GM23248 (cell line): ENCODE measurements at regions not wholly inside any gene's neighbourhood (a gene's known extent, or its start where the extent isn't known, plus 50 kb on each side); places are given as distances from the start of the nearest gene placed in this dataset.

Source experiments
- DNase-seq: peaks from one replicate; pipeline ENCODE4 v3.0.0-alpha.2; 2015
- H2AFZ ChIP-seq: fragments of 200-600 bp; sonication (generic); 2 replicates; pipeline ENCODE4 v1.6.1; 2016; ENCODE audit warnings: antibody characterized with exemption
- H3F3A ChIP-seq: fragments of 200-600 bp; sonication (generic); 2 replicates; pipeline ENCODE4 v1.6.1; 2016; ENCODE audit warnings: mild to moderate bottlenecking, antibody characterized with exemption, mixed run types; ENCODE audit not compliant: insufficient read depth
- H3K27ac ChIP-seq: fragments of 200-600 bp; sonication (generic); 2 replicates; pipeline ENCODE4 v1.5.1; 2016; ENCODE audit warnings: mild to moderate bottlenecking
- H3K27me3 ChIP-seq: fragments of 200-600 bp; sonication (generic); replicated peaks from 2 replicates; pipeline ENCODE4 v1.6.1; 2016; ENCODE audit warnings: mild to moderate bottlenecking; ENCODE audit not compliant: insufficient read depth
- H3K36me3 ChIP-seq: fragments of 200-600 bp; sonication (generic); 2 replicates; pipeline ENCODE4 v1.6.1; 2016; ENCODE audit warnings: low read depth, mild to moderate bottlenecking
- H3K4me1 ChIP-seq: fragments of 200-600 bp; sonication (generic); 2 replicates; pipeline ENCODE4 v1.6.1; 2016; ENCODE audit warnings: mild to moderate bottlenecking; ENCODE audit not compliant: insufficient read depth
- H3K4me2 ChIP-seq: fragments of 200-600 bp; sonication (generic); one replicate; pipeline ENCODE4 v1.6.1; 2016; ENCODE audit warnings: mild to moderate bottlenecking; ENCODE audit not compliant: unreplicated experiment
- H3K4me3 ChIP-seq: fragments of 200-600 bp; sonication (generic); 2 replicates; pipeline ENCODE4 v1.5.1; 2016; ENCODE audit warnings: mild to moderate bottlenecking
- H3K79me2 ChIP-seq: fragments of 200-600 bp; sonication (generic); 2 replicates; pipeline ENCODE4 v1.6.1; 2016; ENCODE audit warnings: mild to moderate bottlenecking; ENCODE audit not compliant: insufficient read depth
- H3K9ac ChIP-seq: fragments of 200-600 bp; sonication (generic); 2 replicates; pipeline ENCODE4 v1.6.1; 2016; ENCODE audit warnings: mild to moderate bottlenecking
- H3K9me2 ChIP-seq: fragments of 200-600 bp; sonication (generic); 2 replicates; pipeline ENCODE4 v1.6.1; 2016; ENCODE audit warnings: mixed run types, mild to moderate bottlenecking, moderate library complexity; ENCODE audit not compliant: insufficient read depth
- H3K9me3 ChIP-seq: fragments of 200-600 bp; sonication (generic); one replicate; pipeline ENCODE4 v1.6.1; 2017; ENCODE audit warnings: low read depth
- H4K20me1 ChIP-seq: fragments of 200-600 bp; sonication (generic); 2 replicates; pipeline ENCODE4 v1.6.0; 2016; ENCODE audit not compliant: insufficient read depth
- EZH2 ChIP-seq: fragments of 200-600 bp; sonication (generic); IDR thresholded peaks from 2 replicates; pipeline ENCODE4 v1.6.1; 2018; ENCODE audit warnings: antibody characterized with exemption, mild to moderate bottlenecking; ENCODE audit not compliant: insufficient read depth, poor library complexity, severe bottlenecking
- EZH2phosphoT487 ChIP-seq: fragments of 200-600 bp; sonication (generic); IDR thresholded peaks from 2 replicates; pipeline ENCODE4 v1.6.1; 2018; ENCODE audit warnings: antibody characterized with exemption, moderate library complexity, mild to moderate bottlenecking, low read depth; ENCODE audit not compliant: insufficient read depth
- WGBS, 2 experiments: methylation state at CpG; one replicate each; pipeline ENCODE4 v1.1.6; 2015 to 2017; ENCODE audit warnings: low lambda C conversion rate in 2 of 2, low coverage in 1 of 2; ENCODE audit errors: missing lambda C conversion rate in 2 of 2; 5-methylcytosine and 5-hydroxymethylcytosine counted together
- in situ Hi-C: fragments of 300-500 bp; cut with MboI; formaldehyde crosslinking; loops from 2 replicates; pipeline ENCODE4 v1.15.0; 2020

DNA sequence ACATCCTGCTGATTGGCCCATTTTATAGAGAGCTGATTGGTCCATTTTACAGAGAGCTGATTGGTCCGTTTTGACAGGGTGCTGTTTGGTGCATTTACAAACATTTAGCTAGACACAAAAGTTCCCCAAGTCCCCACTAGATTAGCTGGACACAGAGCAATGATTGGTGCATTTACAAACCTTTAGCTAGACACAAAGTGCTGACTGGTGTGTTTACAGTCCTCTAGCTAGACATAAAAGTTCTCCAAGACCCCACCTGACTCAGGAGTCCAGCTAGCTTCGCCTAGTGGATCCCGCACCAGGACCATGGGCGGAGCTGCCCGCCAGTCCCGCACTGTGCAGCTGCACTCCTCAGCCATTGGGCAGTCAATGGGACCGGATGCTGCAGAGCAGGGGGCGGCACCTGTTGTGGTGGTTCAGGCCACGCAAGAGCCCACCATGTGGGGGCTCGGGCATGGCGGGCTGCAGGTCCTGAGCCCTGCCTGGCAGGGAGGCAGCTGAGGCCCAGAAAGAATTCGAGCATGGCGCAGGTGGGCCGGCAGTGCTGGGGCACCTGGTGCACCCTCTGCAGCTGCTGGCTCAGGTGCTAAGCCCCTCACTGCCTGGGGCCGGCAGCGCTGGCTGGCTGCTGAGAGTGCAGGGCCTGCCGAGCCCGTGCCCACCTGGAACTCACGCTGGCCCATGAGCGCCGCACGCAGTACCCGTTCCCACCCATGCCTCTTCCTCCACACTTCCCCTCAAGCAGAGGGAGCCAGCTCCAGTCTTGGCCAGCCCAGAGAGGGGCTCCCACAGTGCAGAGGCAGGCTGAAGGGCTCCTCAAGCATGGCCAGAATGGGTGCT lies 713.2 kb upstream of the GYPC start:
- Histone ChIP-seq H3K79me2 (no peaks in the 10 kb centered on the region), H3K27me3 (no peaks in the 10 kb centered on the region), H3K36me3 (no peaks in the 10 kb centered on the region), H2AFZ (no peak overlapping the region), H3K4me3 (no peak overlapping the region), H3K9ac (no peak overlapping the region), H3K9me3 (no peaks in the 10 kb centered on the region), H4K20me1 (no peaks in the 10 kb centered on the region), H3K4me2 (no peak overlapping the region), H3K4me1 (no peaks in the 10 kb centered on the region), H3F3A (no peaks in the 10 kb centered on the region), H3K27ac (no peak overlapping the region), H3K9me2 (no peaks in the 10 kb centered on the region)
- no peak for DNase-seq
- in situ Hi-C loops: no loop called here
- TF ChIP-seq EZH2: no peak
- TF ChIP-seq EZH2phosphoT487: no peak
- WGBS, 2 experiments: 55 to 68% methylated on average over 15 to 22 of the region's 23 CpGs

DNA sequence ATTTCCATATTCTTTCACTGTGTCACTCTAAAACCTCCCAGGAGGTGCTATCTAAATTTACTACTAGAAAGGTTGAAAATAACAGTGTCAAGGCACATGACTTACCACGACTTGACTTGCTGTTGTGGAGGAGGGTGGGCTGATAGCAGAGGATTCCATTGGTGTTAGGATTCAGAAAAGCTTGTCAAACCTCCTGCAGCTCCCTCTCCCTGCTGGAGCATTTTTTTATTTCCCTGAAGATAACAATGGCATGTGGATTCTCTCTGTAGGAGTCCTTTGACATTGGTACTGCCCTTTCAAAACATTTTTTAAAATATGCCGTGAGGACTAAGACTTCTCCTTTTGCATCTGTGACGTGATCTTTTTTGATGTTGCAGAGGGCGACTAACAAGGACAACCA lies 696.9 kb upstream of the GYPC start:
- Histone ChIP-seq H3K4me3 (no peak overlapping the region), H3K4me1 (no peaks in the 10 kb centered on the region), H3K9me2 (no peaks in the 10 kb centered on the region), H3K27ac (no peak overlapping the region), H3K9me3 (no peaks in the 10 kb centered on the region), H4K20me1 (no peaks in the 10 kb centered on the region), H3K36me3 (no peaks in the 10 kb centered on the region), H3K27me3 (no peaks in the 10 kb centered on the region), H2AFZ (no peak overlapping the region), H3K79me2 (no peaks in the 10 kb centered on the region), H3K4me2 (no peak overlapping the region), H3F3A (no peaks in the 10 kb centered on the region), H3K9ac (no peak overlapping the region)
- no peak for DNase-seq
- in situ Hi-C loops: no loop called here
- TF ChIP-seq EZH2: no peak
- TF ChIP-seq EZH2phosphoT487: no peak
- 19 to 23% methylated on average over 4 of the region's 4 CpGs for WGBS, 2 experiments

DNA sequence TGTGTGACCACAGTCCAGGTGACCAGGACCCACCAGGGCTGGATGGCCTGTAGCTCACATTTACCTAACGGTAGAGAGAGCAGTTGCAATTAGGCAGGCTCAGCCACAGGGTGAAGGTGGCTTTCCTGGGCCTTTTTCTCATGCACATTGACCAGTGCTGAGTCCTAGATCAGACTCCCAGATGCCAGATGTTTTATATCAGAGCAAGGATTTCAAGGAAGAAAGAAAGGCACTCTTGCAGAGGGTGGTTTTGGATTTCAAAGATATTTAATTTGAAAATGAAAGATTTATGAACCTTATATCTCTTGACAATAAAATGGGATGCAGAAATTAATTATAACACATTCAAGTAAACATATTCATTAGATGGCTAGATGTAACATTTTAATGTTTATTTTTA lies 694.2 kb upstream of the GYPC start:
- Histone ChIP-seq H3F3A (no peaks in the 10 kb centered on the region), H3K27me3 (no peaks in the 10 kb centered on the region), H3K4me1 (no peaks in the 10 kb centered on the region), H2AFZ (no peak overlapping the region), H4K20me1 (no peaks in the 10 kb centered on the region), H3K9me2 (no peaks in the 10 kb centered on the region), H3K27ac (no peak overlapping the region), H3K4me3 (no peak overlapping the region), H3K36me3 (no peaks in the 10 kb centered on the region), H3K4me2 (no peak overlapping the region), H3K79me2 (no peaks in the 10 kb centered on the region), H3K9ac (no peak overlapping the region), H3K9me3 (no peaks in the 10 kb centered on the region)
- 0% methylated on average over 1 of the region's 1 CpG for WGBS, 2 experiments
- no peak for TF ChIP-seq EZH2phosphoT487
- no peak for TF ChIP-seq EZH2
- in situ Hi-C loops: no loop called here
- DNase-seq: no peak

DNA sequence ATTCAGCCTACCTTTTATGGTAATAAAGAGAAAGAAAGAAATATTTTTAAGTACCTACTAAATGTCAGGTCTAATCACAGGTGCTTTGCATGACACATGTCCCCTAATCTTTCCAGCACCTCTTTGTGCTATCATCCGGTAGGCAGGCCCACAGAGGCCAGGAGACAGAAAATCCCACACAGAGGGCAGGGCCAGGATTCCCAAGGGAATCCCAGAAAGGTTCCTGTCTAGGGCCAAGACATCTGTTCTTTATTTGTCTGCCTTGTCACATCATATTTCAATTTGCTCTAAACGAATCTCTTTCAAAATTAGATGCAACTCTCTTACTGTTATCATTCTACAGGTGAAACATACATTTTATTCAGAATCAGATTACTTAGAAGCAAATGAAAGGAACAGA lies 676.1 kb upstream of the GYPC start:
- Histone ChIP-seq H3K4me1 (no peaks in the 10 kb centered on the region), H3K4me3 (no peak overlapping the region), H3K9ac (no peak overlapping the region), H3K9me3 (no peaks in the 10 kb centered on the region), H3F3A (no peaks in the 10 kb centered on the region), H3K27me3 (no peaks in the 10 kb centered on the region), H4K20me1 (no peaks in the 10 kb centered on the region), H2AFZ (no peak overlapping the region), H3K27ac (no peak overlapping the region), H3K4me2 (no peak overlapping the region), H3K79me2 (no peaks in the 10 kb centered on the region), H3K36me3 (no peaks in the 10 kb centered on the region), H3K9me2 (no peaks in the 10 kb centered on the region)
- WGBS, 2 experiments: 0 to 3% methylated on average over 2 of the region's 2 CpGs
- in situ Hi-C loops: no loop called here
- no peak for DNase-seq
- TF ChIP-seq EZH2 (no peak), EZH2phosphoT487 (no peak)
